ENCODE measurements at regions not wholly inside any gene's neighbourhood (a gene's known extent, or its start where the extent isn't known, plus 50 kb on each side); places are given as distances from the start of the nearest gene placed in this dataset.

DNA sequence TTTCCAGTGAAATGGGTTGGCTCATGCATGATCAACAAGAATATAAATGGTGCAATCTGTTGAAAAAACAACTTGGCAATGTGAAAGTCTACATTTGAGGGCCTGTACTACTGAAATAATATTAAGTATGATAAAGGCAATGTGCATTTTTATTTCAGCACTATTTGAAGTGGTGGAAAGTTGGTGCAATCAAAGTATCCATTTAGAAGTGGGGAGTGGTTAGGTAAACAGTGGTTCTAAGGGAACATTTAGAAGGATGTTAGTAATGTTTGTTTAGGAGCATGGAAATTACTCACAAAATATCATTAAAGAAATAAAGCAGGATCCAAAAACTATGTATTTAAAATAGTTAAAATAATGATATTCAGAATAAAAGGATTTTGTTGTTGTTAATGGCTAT lies 60.2 kb downstream of the CHRM3 start:
- Histone ChIP-seq H3K36me3 (replicated peaks; ENCODE audit: insufficient read depth, low read depth) (no peaks in the 10 kb centered on the region), H3K79me2 (no peaks in the 10 kb centered on the region), H3K4me3 (no peak overlapping the region), H3K27me3 (no peaks in the 10 kb centered on the region), H4K20me1 (ENCODE audit: insufficient read depth, poor library complexity, severe bottlenecking) (no peaks in the 10 kb centered on the region), H3K9me3 (ENCODE audit: low read depth) (no peaks in the 10 kb centered on the region), H3K27ac (no peak overlapping the region), H3K9me2 (replicated peaks; ENCODE audit: insufficient read depth) (no peaks in the 10 kb centered on the region), H3K4me2 (no peak overlapping the region), H2AFZ (no peak overlapping the region), H3K4me1 (ENCODE audit: insufficient read depth) (no peaks in the 10 kb centered on the region)
- TF ChIP-seq, protein P1, sequence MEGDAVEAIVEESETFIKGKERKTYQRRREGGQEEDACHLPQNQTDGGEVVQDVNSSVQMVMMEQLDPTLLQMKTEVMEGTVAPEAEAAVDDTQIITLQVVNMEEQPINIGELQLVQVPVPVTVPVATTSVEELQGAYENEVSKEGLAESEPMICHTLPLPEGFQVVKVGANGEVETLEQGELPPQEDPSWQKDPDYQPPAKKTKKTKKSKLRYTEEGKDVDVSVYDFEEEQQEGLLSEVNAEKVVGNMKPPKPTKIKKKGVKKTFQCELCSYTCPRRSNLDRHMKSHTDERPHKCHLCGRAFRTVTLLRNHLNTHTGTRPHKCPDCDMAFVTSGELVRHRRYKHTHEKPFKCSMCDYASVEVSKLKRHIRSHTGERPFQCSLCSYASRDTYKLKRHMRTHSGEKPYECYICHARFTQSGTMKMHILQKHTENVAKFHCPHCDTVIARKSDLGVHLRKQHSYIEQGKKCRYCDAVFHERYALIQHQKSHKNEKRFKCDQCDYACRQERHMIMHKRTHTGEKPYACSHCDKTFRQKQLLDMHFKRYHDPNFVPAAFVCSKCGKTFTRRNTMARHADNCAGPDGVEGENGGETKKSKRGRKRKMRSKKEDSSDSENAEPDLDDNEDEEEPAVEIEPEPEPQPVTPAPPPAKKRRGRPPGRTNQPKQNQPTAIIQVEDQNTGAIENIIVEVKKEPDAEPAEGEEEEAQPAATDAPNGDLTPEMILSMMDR (IDR thresholded peaks at IDR 0.05; ENCODE audit: poor library complexity): no peak
- TF ChIP-seq EZH2 (IDR thresholded peaks at IDR 0.05; ENCODE audit: borderline replicate concordance) (no peak), EZH2phosphoT487 (IDR thresholded peaks at IDR 0.05; ENCODE audit: low read depth, severe bottlenecking, unreplicated experiment) (no peak)
- DNase-seq (ENCODE audit: low spot score): no peak

DNA sequence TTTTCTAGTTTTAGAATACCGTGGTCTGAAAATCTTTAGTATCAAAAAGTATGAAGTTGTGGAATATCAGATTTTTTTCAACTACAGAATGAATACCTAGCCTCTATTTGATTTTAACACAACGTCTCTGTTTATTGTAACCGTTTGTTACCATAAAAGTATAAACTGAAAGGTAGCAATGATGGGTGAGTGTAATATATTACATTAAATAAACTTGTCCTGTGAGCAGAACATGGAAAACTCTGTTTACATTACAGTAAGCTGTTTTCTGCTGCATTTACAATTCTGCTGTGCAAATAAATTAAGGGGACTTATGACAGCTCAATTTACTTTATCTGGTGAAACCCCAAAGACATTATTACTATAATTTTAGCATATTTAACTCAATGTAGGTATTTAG lies 62.5 kb downstream of the CHRM3 start:
- H3K4me1 ChIP-seq (ENCODE audit: insufficient read depth): no peaks in the 10 kb centered on the region
- TF ChIP-seq EZH2phosphoT487 (IDR thresholded peaks at IDR 0.05; ENCODE audit: low read depth, severe bottlenecking, unreplicated experiment) (no peak), EZH2 (IDR thresholded peaks at IDR 0.05; ENCODE audit: borderline replicate concordance) (no peak)
- TF ChIP-seq, protein P1 (IDR thresholded peaks at IDR 0.05; ENCODE audit: poor library complexity): no peak
- no peaks in the 10 kb centered on the region for H3K9me3 ChIP-seq (ENCODE audit: low read depth)
- 77% methylated on average over 3 of the region's 3 CpGs for WGBS (ENCODE audit: low lambda C conversion rate, missing lambda C conversion rate)
- H3K79me2 ChIP-seq: no peaks in the 10 kb centered on the region
- H3K36me3 ChIP-seq (replicated peaks; ENCODE audit: insufficient read depth, low read depth): no peaks in the 10 kb centered on the region
- H3K9me2 ChIP-seq (replicated peaks; ENCODE audit: insufficient read depth): no peaks in the 10 kb centered on the region
- no peaks in the 10 kb centered on the region for H4K20me1 ChIP-seq (ENCODE audit: insufficient read depth, poor library complexity, severe bottlenecking)
- no peak overlapping the region for H3K4me3 ChIP-seq
- H3K4me2 ChIP-seq: no peak overlapping the region
- H3K27ac ChIP-seq: no peak overlapping the region
- H2AFZ ChIP-seq: no peak overlapping the region
- no peaks in the 10 kb centered on the region for H3K27me3 ChIP-seq
- DNase-seq (ENCODE audit: low spot score): no peak

DNA sequence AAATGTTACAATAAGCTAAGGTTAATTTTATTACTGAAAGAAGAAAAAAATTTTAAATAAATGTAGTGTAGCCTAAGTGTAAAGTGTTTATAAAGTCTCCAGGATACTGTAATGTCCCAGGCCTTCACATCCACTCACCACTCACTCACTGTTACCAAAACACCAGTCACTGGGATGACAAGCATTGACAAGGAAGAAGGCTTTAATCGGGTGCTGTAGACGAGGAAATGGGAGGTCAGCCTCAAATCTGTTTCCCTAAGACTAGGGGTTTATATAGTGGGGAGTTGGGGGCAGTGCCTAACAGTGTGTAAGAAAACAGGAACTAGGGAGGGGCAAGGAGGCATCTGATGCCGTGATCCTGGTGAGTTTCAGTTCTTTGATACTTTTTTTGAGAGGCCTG lies 69.4 kb downstream of the CHRM3 start:
- H3K4me2 ChIP-seq: no peak overlapping the region
- no peaks in the 10 kb centered on the region for H3K9me2 ChIP-seq (replicated peaks; ENCODE audit: insufficient read depth)
- H3K4me1 ChIP-seq (ENCODE audit: insufficient read depth): no peaks in the 10 kb centered on the region
- no peaks in the 10 kb centered on the region for H3K9me3 ChIP-seq (ENCODE audit: low read depth)
- TF ChIP-seq EZH2 (IDR thresholded peaks at IDR 0.05; ENCODE audit: borderline replicate concordance) (no peak), EZH2phosphoT487 (IDR thresholded peaks at IDR 0.05; ENCODE audit: low read depth, severe bottlenecking, unreplicated experiment) (no peak)
- TF ChIP-seq, protein P1 (IDR thresholded peaks at IDR 0.05; ENCODE audit: poor library complexity): no peak
- H3K27ac ChIP-seq: no peak overlapping the region
- H3K79me2 ChIP-seq: no peaks in the 10 kb centered on the region
- H2AFZ ChIP-seq: no peak overlapping the region
- no peak for DNase-seq (ENCODE audit: low spot score)
- no peak overlapping the region for H3K4me3 ChIP-seq
- no peaks in the 10 kb centered on the region for H3K27me3 ChIP-seq
- 88% methylated on average over 3 of the region's 3 CpGs for WGBS (ENCODE audit: low lambda C conversion rate, missing lambda C conversion rate)
- H4K20me1 ChIP-seq (ENCODE audit: insufficient read depth, poor library complexity, severe bottlenecking): no peaks in the 10 kb centered on the region
- H3K36me3 ChIP-seq (replicated peaks; ENCODE audit: insufficient read depth, low read depth): no peaks in the 10 kb centered on the region

DNA sequence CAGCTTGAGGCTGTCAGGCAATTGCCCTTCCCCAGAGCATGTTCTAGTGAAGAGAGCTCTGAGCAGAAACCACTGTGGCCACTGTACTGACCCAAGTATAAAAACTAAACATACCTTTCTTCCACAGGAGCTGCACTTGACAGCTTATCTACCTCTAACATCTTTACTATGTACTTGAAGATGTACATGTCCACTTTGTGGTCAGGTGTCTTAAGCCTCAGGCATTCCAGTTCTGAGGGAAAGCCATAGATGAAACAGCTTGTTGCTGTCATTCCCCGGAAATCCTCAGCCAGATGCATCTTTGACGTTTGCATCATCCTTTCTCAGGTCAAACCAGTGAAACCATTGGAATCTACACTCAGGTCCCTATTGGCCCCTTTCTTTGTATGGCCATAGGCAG lies 70.4 kb downstream of the CHRM3 start:
- no peak overlapping the region for H2AFZ ChIP-seq
- H3K36me3 ChIP-seq (replicated peaks; ENCODE audit: insufficient read depth, low read depth): no peaks in the 10 kb centered on the region
- H3K9me2 ChIP-seq (replicated peaks; ENCODE audit: insufficient read depth): no peaks in the 10 kb centered on the region
- no peaks in the 10 kb centered on the region for H3K9me3 ChIP-seq (ENCODE audit: low read depth)
- no peaks in the 10 kb centered on the region for H3K4me1 ChIP-seq (ENCODE audit: insufficient read depth)
- no peaks in the 10 kb centered on the region for H4K20me1 ChIP-seq (ENCODE audit: insufficient read depth, poor library complexity, severe bottlenecking)
- no peak for DNase-seq (ENCODE audit: low spot score)
- no peak overlapping the region for H3K4me3 ChIP-seq
- WGBS (ENCODE audit: low lambda C conversion rate, missing lambda C conversion rate): 63% methylated on average over 2 of the region's 2 CpGs
- no peak overlapping the region for H3K27ac ChIP-seq
- H3K27me3 ChIP-seq: no peaks in the 10 kb centered on the region
- H3K79me2 ChIP-seq: no peaks in the 10 kb centered on the region
- H3K4me2 ChIP-seq: no peak overlapping the region
- no peak for TF ChIP-seq EZH2phosphoT487 (IDR thresholded peaks at IDR 0.05; ENCODE audit: low read depth, severe bottlenecking, unreplicated experiment)
- TF ChIP-seq EZH2 (IDR thresholded peaks at IDR 0.05; ENCODE audit: borderline replicate concordance): no peak
- TF ChIP-seq, protein P1 (IDR thresholded peaks at IDR 0.05; ENCODE audit: poor library complexity): no peak

Data from hepatocyte (in vitro differentiated cells).